ENCODE measurements at regions not wholly inside any gene's neighbourhood (a gene's known extent, or its start where the extent isn't known, plus 50 kb on each side); places are given as distances from the start of the nearest gene placed in this dataset.

DNA sequence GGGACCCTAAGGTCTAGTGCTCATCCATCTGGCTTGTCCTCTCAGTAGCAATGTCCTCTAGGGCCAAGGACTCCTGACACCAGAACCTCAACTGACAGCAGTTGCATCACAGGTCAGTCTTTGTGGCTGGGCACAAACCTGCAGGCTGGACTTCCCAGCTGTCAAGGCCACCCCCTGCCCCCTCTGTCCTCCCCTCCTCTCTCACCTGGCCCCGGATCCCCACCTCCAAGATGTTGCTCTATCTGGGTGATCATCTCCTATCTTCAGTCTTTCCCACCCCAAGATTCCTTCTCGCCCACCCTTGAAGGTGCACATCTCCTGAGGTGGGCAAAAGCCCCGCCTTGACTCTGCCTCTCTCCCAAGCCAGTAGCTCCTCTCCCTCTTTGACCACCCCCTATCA is 131.8 kb upstream of the SRSF6 start:
- Histone ChIP-seq H3K4me3 (ENCODE audit: low read length) (no peak overlapping the region), H3K4me2 (ENCODE audit: low read length) (no peak overlapping the region), H3K9me3 (ENCODE audit: low read length) (no peaks in the 10 kb centered on the region), H2AFZ (ENCODE audit: low read length) (no peak overlapping the region), H3K27ac (ENCODE audit: low read length) (no peak overlapping the region), H3K9me2 (replicated peaks; ENCODE audit: low read length) (no peaks in the 10 kb centered on the region), H3F3A (ENCODE audit: low read length, unreplicated experiment) (no peaks in the 10 kb centered on the region), H3K9ac (ENCODE audit: low read length) (no peak overlapping the region), H3K27me3 (ENCODE audit: low read length) (peaks cover 7% of the 10 kb centered on the region), H3K79me2 (ENCODE audit: low read length) (no peaks in the 10 kb centered on the region), H4K20me1 (ENCODE audit: low read length) (no peaks in the 10 kb centered on the region), H3K36me3 (ENCODE audit: low read depth, low read length) (no peaks in the 10 kb centered on the region), H3K4me1 (ENCODE audit: insufficient read depth, low read length) (no peaks in the 10 kb centered on the region)
- no peak for ATAC-seq
- TF ChIP-seq EZH2 (IDR thresholded peaks at IDR 0.05; ENCODE audit: low read length, unreplicated experiment) (no peak), EZH2phosphoT487 (IDR thresholded peaks at IDR 0.05; ENCODE audit: borderline replicate concordance, low read length) (no peak)
- TF ChIP-seq, protein P1, sequence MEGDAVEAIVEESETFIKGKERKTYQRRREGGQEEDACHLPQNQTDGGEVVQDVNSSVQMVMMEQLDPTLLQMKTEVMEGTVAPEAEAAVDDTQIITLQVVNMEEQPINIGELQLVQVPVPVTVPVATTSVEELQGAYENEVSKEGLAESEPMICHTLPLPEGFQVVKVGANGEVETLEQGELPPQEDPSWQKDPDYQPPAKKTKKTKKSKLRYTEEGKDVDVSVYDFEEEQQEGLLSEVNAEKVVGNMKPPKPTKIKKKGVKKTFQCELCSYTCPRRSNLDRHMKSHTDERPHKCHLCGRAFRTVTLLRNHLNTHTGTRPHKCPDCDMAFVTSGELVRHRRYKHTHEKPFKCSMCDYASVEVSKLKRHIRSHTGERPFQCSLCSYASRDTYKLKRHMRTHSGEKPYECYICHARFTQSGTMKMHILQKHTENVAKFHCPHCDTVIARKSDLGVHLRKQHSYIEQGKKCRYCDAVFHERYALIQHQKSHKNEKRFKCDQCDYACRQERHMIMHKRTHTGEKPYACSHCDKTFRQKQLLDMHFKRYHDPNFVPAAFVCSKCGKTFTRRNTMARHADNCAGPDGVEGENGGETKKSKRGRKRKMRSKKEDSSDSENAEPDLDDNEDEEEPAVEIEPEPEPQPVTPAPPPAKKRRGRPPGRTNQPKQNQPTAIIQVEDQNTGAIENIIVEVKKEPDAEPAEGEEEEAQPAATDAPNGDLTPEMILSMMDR (conservative IDR thresholded peaks at IDR 0.05; ENCODE audit: low read depth, low read length), result no peak
- ChIA-PET POLR2A (ENCODE audit: unreplicated experiment) (no interaction called here), CTCF (no interaction called here)
- no TSS peak for BruUV-seq (replicated peaks)
- no peak for DNase-seq
- intact Hi-C loops (cut with micrococcal nuclease), result no loop called here

DNA sequence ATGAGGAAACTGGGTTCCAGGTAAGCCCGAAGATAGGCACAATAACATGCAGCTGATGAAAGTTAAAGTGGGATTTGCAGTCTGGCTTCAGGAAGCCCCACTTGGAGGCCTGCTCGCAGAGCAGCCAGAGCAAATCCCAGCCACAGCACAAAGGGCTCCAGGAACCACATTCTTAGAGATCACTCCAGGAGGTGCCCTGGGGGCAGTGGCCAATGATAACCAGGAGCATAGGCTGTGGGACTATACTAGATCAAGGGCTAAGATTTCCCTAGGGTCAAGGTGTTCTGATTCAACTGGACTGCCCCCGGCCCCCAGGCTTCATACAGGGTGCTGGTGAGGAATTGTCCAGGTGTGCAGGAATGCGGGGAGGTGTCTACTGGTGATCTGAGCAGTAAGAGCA is 133.9 kb upstream of the PTPRT start:
- POLR2A ChIA-PET (ENCODE audit: unreplicated experiment), result no interaction called here
- H4K20me1 ChIP-seq (ENCODE audit: low read length), result no peaks in the 10 kb centered on the region
- DNase-seq, result no peak
- H3K9me2 ChIP-seq (replicated peaks; ENCODE audit: low read length), result no peaks in the 10 kb centered on the region
- TF ChIP-seq, protein P1 (conservative IDR thresholded peaks at IDR 0.05; ENCODE audit: low read depth, low read length), result no peak
- TF ChIP-seq EZH2 (IDR thresholded peaks at IDR 0.05; ENCODE audit: low read length, unreplicated experiment) (no peak), EZH2phosphoT487 (IDR thresholded peaks at IDR 0.05; ENCODE audit: borderline replicate concordance, low read length) (no peak)
- no peaks in the 10 kb centered on the region for H3K4me1 ChIP-seq (ENCODE audit: insufficient read depth, low read length)
- H3F3A ChIP-seq (ENCODE audit: low read length, unreplicated experiment), result no peaks in the 10 kb centered on the region
- no peaks in the 10 kb centered on the region for H3K79me2 ChIP-seq (ENCODE audit: low read length)
- H3K4me2 ChIP-seq (ENCODE audit: low read length), result no peak overlapping the region
- H3K9ac ChIP-seq (ENCODE audit: low read length), result no peak overlapping the region
- intact Hi-C loops (cut with micrococcal nuclease), result no loop called here
- H3K27me3 ChIP-seq (ENCODE audit: low read length), result peaks cover 7% of the 10 kb centered on the region
- CTCF ChIA-PET, result no interaction called here
- no peak for ATAC-seq
- no peak overlapping the region for H3K27ac ChIP-seq (ENCODE audit: low read length)
- no peak overlapping the region for H3K4me3 ChIP-seq (ENCODE audit: low read length)
- H3K9me3 ChIP-seq (ENCODE audit: low read length), result no peaks in the 10 kb centered on the region
- H3K36me3 ChIP-seq (ENCODE audit: low read depth, low read length), result no peaks in the 10 kb centered on the region
- no TSS peak for BruUV-seq (replicated peaks)
- no peak overlapping the region for H2AFZ ChIP-seq (ENCODE audit: low read length)

GRCh38 chr20:43322851-43323250 is 133.1 kb upstream of the PTPRT start:
- Histone ChIP-seq H3K9ac (ENCODE audit: low read length) (no peak overlapping the region), H3K9me2 (replicated peaks; ENCODE audit: low read length) (no peaks in the 10 kb centered on the region), H3K4me2 (ENCODE audit: low read length) (no peak overlapping the region), H2AFZ (ENCODE audit: low read length) (no peak overlapping the region), H3K4me3 (ENCODE audit: low read length) (no peak overlapping the region), H3K4me1 (ENCODE audit: insufficient read depth, low read length) (no peaks in the 10 kb centered on the region), H3K36me3 (ENCODE audit: low read depth, low read length) (no peaks in the 10 kb centered on the region), H3F3A (ENCODE audit: low read length, unreplicated experiment) (no peaks in the 10 kb centered on the region), H3K9me3 (ENCODE audit: low read length) (no peaks in the 10 kb centered on the region), H3K79me2 (ENCODE audit: low read length) (no peaks in the 10 kb centered on the region), H3K27me3 (ENCODE audit: low read length) (peaks cover 7% of the 10 kb centered on the region), H4K20me1 (ENCODE audit: low read length) (no peaks in the 10 kb centered on the region), H3K27ac (ENCODE audit: low read length) (no peak overlapping the region)
- DNase-seq (no peak), ATAC-seq (no peak)
- intact Hi-C loops (cut with micrococcal nuclease), result no loop called here
- TF ChIP-seq, protein P1 (conservative IDR thresholded peaks at IDR 0.05; ENCODE audit: low read depth, low read length), result no peak
- TF ChIP-seq EZH2phosphoT487 (IDR thresholded peaks at IDR 0.05; ENCODE audit: borderline replicate concordance, low read length), result no peak
- ChIA-PET CTCF (no interaction called here), POLR2A (ENCODE audit: unreplicated experiment) (no interaction called here)
- no TSS peak for BruUV-seq (replicated peaks)
